ENCODE measurements at regions not wholly inside any gene's neighbourhood (a gene's known extent, or its start where the extent isn't known, plus 50 kb on each side); places are given as distances from the start of the nearest gene placed in this dataset.

DNA sequence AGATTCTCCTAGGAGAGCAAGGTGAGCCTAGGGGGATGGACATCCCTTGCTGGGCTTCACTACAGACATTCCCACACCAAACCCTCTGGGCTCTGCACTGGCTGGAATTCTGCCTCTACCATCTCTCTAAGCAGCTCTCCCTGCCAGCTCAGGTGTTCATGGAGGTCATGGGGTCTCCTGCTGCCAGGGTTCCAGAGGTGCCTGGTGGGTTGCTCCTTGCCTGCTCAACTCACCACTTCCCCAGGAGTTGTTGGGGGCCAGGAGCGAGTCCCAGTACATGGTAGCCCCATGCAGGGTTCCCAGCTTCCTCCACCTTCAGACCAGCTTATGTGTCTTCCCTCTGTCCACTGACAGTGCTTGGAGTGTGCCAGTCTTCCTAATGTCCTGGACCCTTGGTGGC lies 167.8 kb upstream of the PAQR3 start:
- TF ChIP-seq POLR2A (IDR thresholded peaks at IDR 0.05), result no peak
- TF ChIP-seq POLR2AphosphoS5 (IDR thresholded peaks at IDR 0.05), result no peak
- TF ChIP-seq, protein P1, sequence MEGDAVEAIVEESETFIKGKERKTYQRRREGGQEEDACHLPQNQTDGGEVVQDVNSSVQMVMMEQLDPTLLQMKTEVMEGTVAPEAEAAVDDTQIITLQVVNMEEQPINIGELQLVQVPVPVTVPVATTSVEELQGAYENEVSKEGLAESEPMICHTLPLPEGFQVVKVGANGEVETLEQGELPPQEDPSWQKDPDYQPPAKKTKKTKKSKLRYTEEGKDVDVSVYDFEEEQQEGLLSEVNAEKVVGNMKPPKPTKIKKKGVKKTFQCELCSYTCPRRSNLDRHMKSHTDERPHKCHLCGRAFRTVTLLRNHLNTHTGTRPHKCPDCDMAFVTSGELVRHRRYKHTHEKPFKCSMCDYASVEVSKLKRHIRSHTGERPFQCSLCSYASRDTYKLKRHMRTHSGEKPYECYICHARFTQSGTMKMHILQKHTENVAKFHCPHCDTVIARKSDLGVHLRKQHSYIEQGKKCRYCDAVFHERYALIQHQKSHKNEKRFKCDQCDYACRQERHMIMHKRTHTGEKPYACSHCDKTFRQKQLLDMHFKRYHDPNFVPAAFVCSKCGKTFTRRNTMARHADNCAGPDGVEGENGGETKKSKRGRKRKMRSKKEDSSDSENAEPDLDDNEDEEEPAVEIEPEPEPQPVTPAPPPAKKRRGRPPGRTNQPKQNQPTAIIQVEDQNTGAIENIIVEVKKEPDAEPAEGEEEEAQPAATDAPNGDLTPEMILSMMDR (IDR thresholded peaks at IDR 0.05 in 8 of 11, conservative IDR thresholded peaks at IDR 0.05 in 3 of 11), result no peak
- H3K27me3 ChIP-seq (replicated peaks in 1 of 7), result no peaks in the 10 kb centered on the region
- H3K9me3 ChIP-seq, result no peaks in the 10 kb centered on the region
- no peak for DNase-seq
- no peak overlapping the region for H3K4me3 ChIP-seq
- H3K36me3 ChIP-seq, result no peaks in the 10 kb centered on the region
- intact Hi-C loops (cut with DNase I; ENCODE audit: low total_unique reads), result no loop called here
- no peak overlapping the region for H3K27ac ChIP-seq
- 75 to 94% (median 90%) methylated on average over 1 of the region's 1 CpG for WGBS, 5 donors
- no peaks in the 10 kb centered on the region for H3K4me1 ChIP-seq

DNA sequence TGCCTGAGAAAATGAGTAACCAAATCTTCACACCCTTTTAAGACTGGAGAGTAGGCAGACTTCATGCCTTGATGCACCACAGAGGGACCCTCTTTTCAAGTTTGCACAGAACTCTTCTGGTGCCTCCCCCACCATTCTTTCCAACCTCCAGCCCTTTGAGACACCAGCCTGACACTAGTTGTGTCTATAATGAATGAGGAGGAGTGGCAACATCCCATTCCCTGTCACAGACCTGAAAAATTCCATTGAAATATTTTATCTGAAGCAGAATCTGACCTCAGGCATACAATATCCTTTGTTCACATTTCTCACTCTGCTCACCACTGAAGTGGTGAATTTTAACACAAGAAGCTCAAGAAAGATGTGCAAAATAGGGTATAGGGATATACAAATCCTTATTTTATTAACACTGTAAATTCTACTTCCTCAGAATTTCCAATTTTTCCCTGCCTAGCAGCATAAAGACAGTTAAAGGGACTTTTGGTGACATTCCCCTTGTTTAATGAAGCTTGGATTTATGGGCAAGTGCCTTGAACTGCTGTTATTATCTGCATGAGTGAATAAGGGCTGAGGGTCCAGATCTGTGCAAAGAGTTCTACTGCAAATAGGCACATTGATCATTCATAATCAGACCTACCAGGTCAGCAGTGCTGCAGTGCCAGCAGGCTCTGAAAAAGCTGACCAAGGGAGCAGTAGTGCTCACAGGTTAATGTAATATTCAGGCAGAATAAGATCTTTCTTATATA lies 149.9 kb upstream of the PAQR3 start:
- TF ChIP-seq, protein P1 (IDR thresholded peaks at IDR 0.05 in 8 of 11, conservative IDR thresholded peaks at IDR 0.05 in 3 of 11), result no peak
- TF ChIP-seq POLR2AphosphoS5 (IDR thresholded peaks at IDR 0.05), result no peak
- TF ChIP-seq POLR2A (IDR thresholded peaks at IDR 0.05), result no peak
- no peaks in the 10 kb centered on the region for H3K36me3 ChIP-seq
- no peaks in the 10 kb centered on the region for H3K9me3 ChIP-seq
- H3K4me3 ChIP-seq, result no peak overlapping the region
- DNase-seq, result no peak
- intact Hi-C loops (cut with DNase I; ENCODE audit: low total_unique reads), result no loop called here
- no peaks in the 10 kb centered on the region for H3K27me3 ChIP-seq (replicated peaks in 1 of 7)
- no peak overlapping the region for H3K27ac ChIP-seq
- H3K4me1 ChIP-seq, result no peaks in the 10 kb centered on the region

DNA sequence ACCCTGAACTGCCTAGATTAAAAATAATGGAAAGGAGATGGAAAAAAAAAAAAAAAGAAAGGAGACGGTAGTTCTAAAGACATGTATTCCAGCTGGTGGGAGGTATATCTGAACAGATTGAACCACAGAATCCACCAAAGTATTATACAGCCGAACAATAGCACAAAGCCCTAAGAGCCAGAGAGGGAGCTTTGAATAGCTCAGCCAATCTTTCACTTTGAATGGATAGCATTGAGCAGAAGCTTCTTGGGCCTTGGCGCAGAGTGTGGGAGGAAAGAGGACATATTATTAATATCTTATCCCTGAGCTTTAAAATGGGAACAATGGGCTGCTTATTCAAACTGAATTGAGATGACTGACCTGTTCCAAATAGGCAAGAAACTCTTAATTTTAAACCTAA lies 147.8 kb upstream of the PAQR3 start:
- H3K4me1 ChIP-seq, result no peaks in the 10 kb centered on the region
- no peaks in the 10 kb centered on the region for H3K36me3 ChIP-seq
- intact Hi-C loops (cut with DNase I; ENCODE audit: low total_unique reads), result no loop called here
- no peak overlapping the region for H3K4me3 ChIP-seq
- TF ChIP-seq POLR2AphosphoS5 (IDR thresholded peaks at IDR 0.05) (no peak), POLR2A (IDR thresholded peaks at IDR 0.05) (no peak)
- TF ChIP-seq, protein P1 (IDR thresholded peaks at IDR 0.05 in 8 of 11, conservative IDR thresholded peaks at IDR 0.05 in 3 of 11), result no peak
- no peak for DNase-seq
- WGBS, 5 donors, result 78 to 92% (median 90%) methylated on average over 3 of the region's 3 CpGs
- no peak overlapping the region for H3K27ac ChIP-seq
- peaks cover 4 to 15% (median 8%) of the 10 kb centered on the region in 8 donors for H3K9me3 ChIP-seq
- no peaks in the 10 kb centered on the region for H3K27me3 ChIP-seq (replicated peaks in 1 of 7)

DNA sequence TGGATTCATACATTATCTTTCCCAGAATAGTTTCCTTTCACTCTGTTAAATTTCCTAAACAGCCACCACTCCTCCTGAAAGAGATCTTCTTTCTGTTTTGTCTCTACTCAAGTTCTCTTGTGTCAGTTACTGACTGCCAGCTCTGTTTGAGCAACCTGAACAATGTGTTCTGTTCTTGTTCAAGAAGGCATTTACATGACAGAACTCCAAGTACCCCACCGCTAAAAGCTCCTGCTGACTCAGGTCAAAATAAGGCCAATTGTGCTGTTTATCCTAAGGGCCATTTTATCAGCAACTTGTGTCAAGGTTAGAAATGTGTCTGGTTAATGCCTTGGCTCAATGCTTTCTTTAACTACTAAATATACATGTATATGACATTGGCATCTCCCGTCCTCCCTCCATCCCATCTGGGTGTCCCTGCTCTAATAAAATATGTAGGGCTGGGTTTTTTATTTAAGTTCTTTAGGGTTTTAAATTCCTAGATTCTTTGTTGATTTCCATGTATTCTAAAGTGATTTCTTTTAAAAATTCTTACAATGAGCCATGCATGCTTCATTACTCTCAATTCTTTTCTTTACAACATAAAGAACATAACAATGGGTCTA lies 144.3 kb upstream of the PAQR3 start:
- WGBS, 5 donors, result 46 to 74% (median 65%) methylated on average over 2 of the region's 2 CpGs

More for the DNA sequence above, 144.3 kb upstream of the PAQR3 start:
- Histone ChIP-seq H3K4me1 (no peaks in the 10 kb centered on the region), H3K27me3 (replicated peaks in 1 of 7) (no peaks in the 10 kb centered on the region), H3K9me3 (peaks cover 5 to 23% (median 12%) of the 10 kb centered on the region in 8 donors), H3K27ac (no peak overlapping the region), H3K4me3 (no peak overlapping the region), H3K36me3 (no peaks in the 10 kb centered on the region)
- no peak for TF ChIP-seq POLR2A (IDR thresholded peaks at IDR 0.05)
- TF ChIP-seq, protein P1 (IDR thresholded peaks at IDR 0.05 in 8 of 11, conservative IDR thresholded peaks at IDR 0.05 in 3 of 11), result no peak
- no peak for TF ChIP-seq POLR2AphosphoS5 (IDR thresholded peaks at IDR 0.05)
- intact Hi-C loops (cut with DNase I; ENCODE audit: low total_unique reads), result no loop called here
- no peak for DNase-seq
